ENCODE measurements at regions not wholly inside any gene's neighbourhood (a gene's known extent, or its start where the extent isn't known, plus 50 kb on each side); places are given as distances from the start of the nearest gene placed in this dataset.

- Mint-ChIP-seq H3K4me3 (no peak overlapping the region), H3K9me3 (no peaks in the 10 kb centered on the region), H3K36me3 (no peaks in the 10 kb centered on the region), H3K4me1 (no peaks in the 10 kb centered on the region), H3K27me3 (peaks cover 2 to 11% of the 10 kb centered on the region in 2 donors), H3K27ac (no peak overlapping the region)
- ATAC-seq (replicated peaks in 1 of 4) = no peak
- CTCF ChIA-PET = no interaction called here
- POLR2A ChIA-PET = no interaction called here
- Histone ChIP-seq H3K4me1 (ENCODE audit: control insufficient read depth in 1 of 2, extremely low read depth in 1 of 2, insufficient read depth in 2 of 2, low read length in 2 of 2) (no peaks in the 10 kb centered on the region), H3K27me3 (replicated peaks in 1 of 2; ENCODE audit: control insufficient read depth in 2 of 2, extremely low read depth in 1 of 2, insufficient read depth in 2 of 2, low read length in 1 of 2) (no peaks in the 10 kb centered on the region), H3K36me3 (ENCODE audit: control insufficient read depth in 2 of 2, extremely low read depth in 1 of 2, insufficient read depth in 1 of 2, low read length in 1 of 2) (no peaks in the 10 kb centered on the region), H3K27ac (ENCODE audit: low read length) (no peak overlapping the region), H3K4me3 (ENCODE audit: control insufficient read depth in 1 of 2, extremely low read depth in 1 of 2, low read length in 1 of 2) (no peak overlapping the region), H3K9me3 (no peaks in the 10 kb centered on the region)
- DNase-seq = no peak
- WGBS (ENCODE audit: insufficient coverage) = no CpG with 5 or more reads among the region's 1 CpG
These were observed 489.9 kb upstream of the RPS6KA3 start for GRCh38 chrX:20756585-20756984.

GRCh38 chrX:20753076-20753475 is 486.4 kb upstream of the RPS6KA3 start:
- Histone ChIP-seq H3K4me1 (ENCODE audit: control insufficient read depth in 1 of 2, extremely low read depth in 1 of 2, insufficient read depth in 2 of 2, low read length in 2 of 2) (no peaks in the 10 kb centered on the region), H3K4me3 (ENCODE audit: control insufficient read depth in 1 of 2, extremely low read depth in 1 of 2, low read length in 1 of 2) (no peak overlapping the region), H3K9me3 (no peaks in the 10 kb centered on the region), H3K36me3 (ENCODE audit: control insufficient read depth in 2 of 2, extremely low read depth in 1 of 2, insufficient read depth in 1 of 2, low read length in 1 of 2) (no peaks in the 10 kb centered on the region), H3K27ac (ENCODE audit: low read length) (no peak overlapping the region), H3K27me3 (replicated peaks in 1 of 2; ENCODE audit: control insufficient read depth in 2 of 2, extremely low read depth in 1 of 2, insufficient read depth in 2 of 2, low read length in 1 of 2) (no peaks in the 10 kb centered on the region)
- DNase-seq (no peak), ATAC-seq (replicated peaks in 1 of 4) (no peak)
- no peaks in the 10 kb centered on the region for H3K36me3 Mint-ChIP-seq
- H3K27me3 Mint-ChIP-seq = peaks cover 2 to 17% of the 10 kb centered on the region in 2 donors
- WGBS (ENCODE audit: insufficient coverage) = 80% methylated on average over 1 of the region's 3 CpGs
- H3K27ac Mint-ChIP-seq = no peak overlapping the region
- no peaks in the 10 kb centered on the region for H3K9me3 Mint-ChIP-seq
- no peaks in the 10 kb centered on the region for H3K4me1 Mint-ChIP-seq
- CTCF ChIA-PET = no interaction called here
- POLR2A ChIA-PET = no interaction called here
- no peak overlapping the region for H3K4me3 Mint-ChIP-seq

- no peaks in the 10 kb centered on the region for H3K9me3 Mint-ChIP-seq
- H3K4me3 Mint-ChIP-seq = no peak overlapping the region
- POLR2A ChIA-PET = no interaction called here
- H3K4me1 Mint-ChIP-seq = no peaks in the 10 kb centered on the region
- peaks cover 0 to 10% of the 10 kb centered on the region in 2 donors for H3K27me3 Mint-ChIP-seq
- DNase-seq (no peak), ATAC-seq (replicated peaks in 1 of 4) (no peak)
- H3K4me1 ChIP-seq (ENCODE audit: control insufficient read depth in 1 of 2, extremely low read depth in 1 of 2, insufficient read depth in 2 of 2, low read length in 2 of 2) = no peaks in the 10 kb centered on the region
- no peaks in the 10 kb centered on the region for H3K9me3 ChIP-seq
- CTCF ChIA-PET = no interaction called here
- no peak overlapping the region for H3K4me3 ChIP-seq (ENCODE audit: control insufficient read depth in 1 of 2, extremely low read depth in 1 of 2, low read length in 1 of 2)
- WGBS (ENCODE audit: insufficient coverage) = no CpG with 5 or more reads among the region's 1 CpG
- H3K27me3 ChIP-seq (replicated peaks in 1 of 2; ENCODE audit: control insufficient read depth in 2 of 2, extremely low read depth in 1 of 2, insufficient read depth in 2 of 2, low read length in 1 of 2) = no peaks in the 10 kb centered on the region
- no peaks in the 10 kb centered on the region for H3K36me3 ChIP-seq (ENCODE audit: control insufficient read depth in 2 of 2, extremely low read depth in 1 of 2, insufficient read depth in 1 of 2, low read length in 1 of 2)
- H3K36me3 Mint-ChIP-seq = no peaks in the 10 kb centered on the region
- no peak overlapping the region for H3K27ac Mint-ChIP-seq
- H3K27ac ChIP-seq (ENCODE audit: low read length) = no peak overlapping the region
These were observed 480.0 kb upstream of the RPS6KA3 start for GRCh38 chrX:20746690-20747089.

GRCh38 chrX:20743046-20743445 is 476.3 kb upstream of the RPS6KA3 start:
- no peaks in the 10 kb centered on the region for H3K9me3 ChIP-seq
- POLR2A ChIA-PET = no interaction called here
- H3K4me1 ChIP-seq (ENCODE audit: control insufficient read depth in 1 of 2, extremely low read depth in 1 of 2, insufficient read depth in 2 of 2, low read length in 2 of 2) = no peaks in the 10 kb centered on the region
- no peaks in the 10 kb centered on the region for H3K36me3 ChIP-seq (ENCODE audit: control insufficient read depth in 2 of 2, extremely low read depth in 1 of 2, insufficient read depth in 1 of 2, low read length in 1 of 2)
- H3K36me3 Mint-ChIP-seq = no peaks in the 10 kb centered on the region
- H3K27ac ChIP-seq (ENCODE audit: low read length) = no peak overlapping the region
- ATAC-seq (replicated peaks in 1 of 4) (no peak), DNase-seq (no peak)
- CTCF ChIA-PET = no interaction called here
- H3K27me3 Mint-ChIP-seq = peaks cover 4 to 6% of the 10 kb centered on the region in 2 donors
- H3K4me1 Mint-ChIP-seq = no peaks in the 10 kb centered on the region
- H3K27ac Mint-ChIP-seq = no peak overlapping the region
- no peaks in the 10 kb centered on the region for H3K9me3 Mint-ChIP-seq
- no CpG with 5 or more reads among the region's 2 CpGs for WGBS (ENCODE audit: insufficient coverage)
- no peaks in the 10 kb centered on the region for H3K27me3 ChIP-seq (replicated peaks in 1 of 2; ENCODE audit: control insufficient read depth in 2 of 2, extremely low read depth in 1 of 2, insufficient read depth in 2 of 2, low read length in 1 of 2)
- H3K4me3 ChIP-seq (ENCODE audit: control insufficient read depth in 1 of 2, extremely low read depth in 1 of 2, low read length in 1 of 2) = no peak overlapping the region
- no peak overlapping the region for H3K4me3 Mint-ChIP-seq

GRCh38 chrX:20742106-20742505 is 475.4 kb upstream of the RPS6KA3 start:
- Mint-ChIP-seq H3K27me3 (peaks cover 4 to 6% of the 10 kb centered on the region in 2 donors), H3K36me3 (no peaks in the 10 kb centered on the region), H3K4me3 (no peak overlapping the region), H3K4me1 (no peaks in the 10 kb centered on the region), H3K9me3 (no peaks in the 10 kb centered on the region), H3K27ac (no peak overlapping the region)
- H3K4me3 ChIP-seq (ENCODE audit: control insufficient read depth in 1 of 2, extremely low read depth in 1 of 2, low read length in 1 of 2) = no peak overlapping the region
- H3K27me3 ChIP-seq (replicated peaks in 1 of 2; ENCODE audit: control insufficient read depth in 2 of 2, extremely low read depth in 1 of 2, insufficient read depth in 2 of 2, low read length in 1 of 2) = no peaks in the 10 kb centered on the region
- no peaks in the 10 kb centered on the region for H3K36me3 ChIP-seq (ENCODE audit: control insufficient read depth in 2 of 2, extremely low read depth in 1 of 2, insufficient read depth in 1 of 2, low read length in 1 of 2)
- no peaks in the 10 kb centered on the region for H3K4me1 ChIP-seq (ENCODE audit: control insufficient read depth in 1 of 2, extremely low read depth in 1 of 2, insufficient read depth in 2 of 2, low read length in 2 of 2)
- no peaks in the 10 kb centered on the region for H3K9me3 ChIP-seq
- H3K27ac ChIP-seq (ENCODE audit: low read length) = no peak overlapping the region
- ChIA-PET POLR2A (no interaction called here), CTCF (no interaction called here)
- no CpG with 5 or more reads among the region's 3 CpGs for WGBS (ENCODE audit: insufficient coverage)
- ATAC-seq (replicated peaks in 1 of 4) (no peak), DNase-seq (no peak)

- CTCF ChIA-PET = no interaction called here
- ATAC-seq (replicated peaks in 1 of 4) (no peak), DNase-seq (no peak)
- Mint-ChIP-seq H3K27ac (no peak overlapping the region), H3K4me1 (no peaks in the 10 kb centered on the region), H3K9me3 (no peaks in the 10 kb centered on the region), H3K36me3 (no peaks in the 10 kb centered on the region), H3K27me3 (peaks cover 6 to 9% of the 10 kb centered on the region in 2 donors), H3K4me3 (no peak overlapping the region)
- POLR2A ChIA-PET = no interaction called here
- Histone ChIP-seq H3K36me3 (ENCODE audit: control insufficient read depth in 2 of 2, extremely low read depth in 1 of 2, insufficient read depth in 1 of 2, low read length in 1 of 2) (no peaks in the 10 kb centered on the region), H3K4me1 (ENCODE audit: control insufficient read depth in 1 of 2, extremely low read depth in 1 of 2, insufficient read depth in 2 of 2, low read length in 2 of 2) (no peaks in the 10 kb centered on the region), H3K9me3 (no peaks in the 10 kb centered on the region), H3K4me3 (ENCODE audit: control insufficient read depth in 1 of 2, extremely low read depth in 1 of 2, low read length in 1 of 2) (no peak overlapping the region), H3K27me3 (replicated peaks in 1 of 2; ENCODE audit: control insufficient read depth in 2 of 2, extremely low read depth in 1 of 2, insufficient read depth in 2 of 2, low read length in 1 of 2) (no peaks in the 10 kb centered on the region), H3K27ac (ENCODE audit: low read length) (no peak overlapping the region)
- no CpG with 5 or more reads among the region's 1 CpG for WGBS (ENCODE audit: insufficient coverage)
These were observed 473.7 kb upstream of the RPS6KA3 start for GRCh38 chrX:20740443-20740842.

- Mint-ChIP-seq H3K4me3 (no peak overlapping the region), H3K27ac (no peak overlapping the region), H3K4me1 (no peaks in the 10 kb centered on the region), H3K27me3 (peaks cover 6 to 10% of the 10 kb centered on the region in 2 donors), H3K9me3 (no peaks in the 10 kb centered on the region), H3K36me3 (no peaks in the 10 kb centered on the region)
- H3K27ac ChIP-seq (ENCODE audit: low read length) = no peak overlapping the region
- H3K4me3 ChIP-seq (ENCODE audit: control insufficient read depth in 1 of 2, extremely low read depth in 1 of 2, low read length in 1 of 2) = no peak overlapping the region
- ChIA-PET POLR2A (no interaction called here), CTCF (no interaction called here)
- 100% methylated on average over 1 of the region's 3 CpGs for WGBS (ENCODE audit: insufficient coverage)
- H3K4me1 ChIP-seq (ENCODE audit: control insufficient read depth in 1 of 2, extremely low read depth in 1 of 2, insufficient read depth in 2 of 2, low read length in 2 of 2) = no peaks in the 10 kb centered on the region
- no peaks in the 10 kb centered on the region for H3K36me3 ChIP-seq (ENCODE audit: control insufficient read depth in 2 of 2, extremely low read depth in 1 of 2, insufficient read depth in 1 of 2, low read length in 1 of 2)
- no peaks in the 10 kb centered on the region for H3K9me3 ChIP-seq
- DNase-seq (no peak), ATAC-seq (replicated peaks in 1 of 4) (no peak)
- no peaks in the 10 kb centered on the region for H3K27me3 ChIP-seq (replicated peaks in 1 of 2; ENCODE audit: control insufficient read depth in 2 of 2, extremely low read depth in 1 of 2, insufficient read depth in 2 of 2, low read length in 1 of 2)
These were observed 472.5 kb upstream of the RPS6KA3 start for GRCh38 chrX:20739038-20739745.

All from T-cell (primary cell).